A549 (cell line): ENCODE measurements at regions not wholly inside any gene's neighbourhood (a gene's known extent, or its start where the extent isn't known, plus 50 kb on each side); places are given as distances from the start of the nearest gene placed in this dataset.

Experiments used
- ATAC-seq, 2 experiments: fragments of 200-7000 bp in 1 of 2; fragments of >200 bp in 1 of 2; cut with Nextera tagmentation in 1 of 2; cut with Tn5 transposase in 1 of 2; 3 replicates each; pipeline versions ENCODE4 v1.8.0 to v1.9.1; 2018 to 2020; ENCODE audit warnings: mild to moderate bottlenecking in 1 of 2, moderate library complexity in 1 of 2
- CTCF ChIA-PET: fragments of 300-600 bp; sonication (Branson Sonifier 250); formaldehyde crosslinking; extraction: SDS; loops from one replicate; lab custom pipeline; 2021; ENCODE audit warnings: antibody characterized with exemption, inconsistent platforms; lab: Yijun Ruan, JAX
- POLR2A ChIA-PET: fragments of 350-600 bp; formaldehyde crosslinking; extraction: SDS; loops from one replicate; lab custom pipeline; 2021; ENCODE audit warnings: antibody characterized with exemption, inconsistent platforms; lab: Yijun Ruan, JAX
- DNase-seq, 2 experiments: peaks; one replicate each; pipeline versions ENCODE4 v3.0.0 to v3.0.0-alpha.2; 2011 to 2016; ENCODE audit warnings: low read depth in 1 of 2, low spot score in 1 of 2
- FAIRE-seq: peaks from 2 replicates; lab custom pipeline; 2011; peaks lifted over from hg19 to GRCh38; lab: Jason Lieb, UNC
- H3K27ac ChIP-seq, 2 experiments: fragments of >200 bp; sonication (Bioruptor Twin); formaldehyde crosslinking; 3 replicates each; pipeline ENCODE4 v1.5.1; 2016 to 2017
- H3K4me1 ChIP-seq: fragments of >200 bp; sonication (Bioruptor Twin); formaldehyde crosslinking; 3 replicates; pipeline ENCODE4 v1.6.1; 2016
- H3K4me2 ChIP-seq: fragments of >200 bp; sonication (Bioruptor Twin); formaldehyde crosslinking; 3 replicates; pipeline ENCODE4 v1.6.1; 2016
- H3K4me3 ChIP-seq: fragments of >200 bp; sonication (Bioruptor Twin); formaldehyde crosslinking; 3 replicates; pipeline ENCODE4 v1.5.1; 2016
- H3K9me3 ChIP-seq: fragments of >200 bp; sonication (Bioruptor Twin); formaldehyde crosslinking; 3 replicates; pipeline ENCODE4 v1.6.1; 2016
- ATOH8 ChIP-seq: fragments of 250-450 bp; sonication (Bioruptor Pico); IDR thresholded peaks from 2 replicates; pipeline ENCODE4 v1.5.0; 2020; ENCODE audit warnings: low read depth, mild to moderate bottlenecking, moderate library complexity
- CBX8 ChIP-seq: fragments of 200-600 bp; sonication (generic); IDR thresholded peaks from 2 replicates; pipeline ENCODE4 v1.6.1; 2016
- CEBPB ChIP-seq, 2 experiments: fragments of >200 bp in 1 of 2; sonication (Bioruptor Twin) in 1 of 2; formaldehyde crosslinking in 1 of 2; IDR thresholded peaks; 2 replicates each; pipeline ENCODE4 v1.6.1; 2012 to 2016
- CTCF ChIP-seq: fragments of >200 bp; sonication (Bioruptor Twin); formaldehyde crosslinking; IDR thresholded peaks from 3 replicates; pipeline ENCODE4 v1.5.1; 2016
- FOXS1 ChIP-seq: fragments of 250-450 bp; sonication (Bioruptor Pico); IDR thresholded peaks from 2 replicates; pipeline ENCODE4 v1.5.0; 2020; ENCODE audit warnings: mild to moderate bottlenecking, moderate library complexity
- HMGXB4 ChIP-seq: fragments of 250-450 bp; sonication (Bioruptor Pico); IDR thresholded peaks from 2 replicates; pipeline ENCODE4 v1.5.0; 2021; ENCODE audit warnings: mild to moderate bottlenecking, moderate library complexity, borderline replicate concordance
- HOXB13 ChIP-seq: fragments of 250-450 bp; sonication (Bioruptor Pico); IDR thresholded peaks from 2 replicates; pipeline ENCODE4 v1.5.0; 2020; ENCODE audit warnings: low read depth, mild to moderate bottlenecking, moderate library complexity
- HOXB5 ChIP-seq: fragments of 250-450 bp; sonication (Bioruptor Pico); IDR thresholded peaks from 2 replicates; pipeline ENCODE4 v1.5.0; 2020; ENCODE audit warnings: mild to moderate bottlenecking, moderate library complexity
- MAFK ChIP-seq: fragments of 450-650 bp; IDR thresholded peaks from 2 replicates; pipeline ENCODE4 v1.6.1; 2014; ENCODE audit not compliant: partially characterized antibody
- MAX ChIP-seq: IDR thresholded peaks from 2 replicates; pipeline ENCODE4 v1.6.1; 2012
- MAZ ChIP-seq: fragments of 150-350 bp; IDR thresholded peaks from 2 replicates; pipeline ENCODE4 v1.6.1; 2014; ENCODE audit warnings: antibody characterized with exemption, low read depth, low read length, borderline replicate concordance
- PBX3 ChIP-seq: IDR thresholded peaks from 2 replicates; pipeline ENCODE4 v1.6.1; 2012
- PHF8 ChIP-seq: fragments of 200-600 bp; sonication (generic); IDR thresholded peaks from 2 replicates; pipeline ENCODE4 v1.6.1; 2016; ENCODE audit warnings: low read depth, mild to moderate bottlenecking, antibody characterized with exemption, moderate library complexity, borderline replicate concordance
- RARB ChIP-seq: fragments of 250-450 bp; sonication (Bioruptor Pico); IDR thresholded peaks from 2 replicates; pipeline ENCODE4 v1.8.0; 2021; ENCODE audit warnings: mild to moderate bottlenecking, moderate library complexity
- REST ChIP-seq: fragments of 200-600 bp; sonication (generic); IDR thresholded peaks from 2 replicates; pipeline ENCODE4 v1.6.1; 2016; ENCODE audit warnings: antibody characterized with exemption, mild to moderate bottlenecking, moderate library complexity
- SREBF2 ChIP-seq: fragments of 450-650 bp; IDR thresholded peaks from 2 replicates; pipeline ENCODE4 v1.6.1; 2014; ENCODE audit warnings: mild to moderate bottlenecking, moderate library complexity
- TFCP2L1 ChIP-seq: fragments of 250-450 bp; sonication (Bioruptor Pico); IDR thresholded peaks from 2 replicates; pipeline ENCODE4 v1.5.0; 2021; ENCODE audit warnings: mild to moderate bottlenecking
- ZFP36 ChIP-seq: fragments of 450-650 bp; IDR thresholded peaks from 2 replicates; pipeline ENCODE4 v1.6.1; 2014; ENCODE audit warnings: borderline replicate concordance; ENCODE audit not compliant: partially characterized antibody
- WGBS: methylation state at CpG from one replicate; pipeline ENCODE4 v1.1.6; 2017; ENCODE audit errors: missing lambda C conversion rate; 5-methylcytosine and 5-hydroxymethylcytosine counted together

- DNase-seq, result no peak
- no peak overlapping the region for H3K4me3 ChIP-seq
- no peak for FAIRE-seq
- ChIA-PET POLR2A (no interaction called here), CTCF (no interaction called here)
- H3K4me1 ChIP-seq, result no peaks in the 10 kb centered on the region
- 2% methylated on average over 4 of the region's 4 CpGs for WGBS
- H3K9me3 ChIP-seq, result no peaks in the 10 kb centered on the region
- no peak overlapping the region for H3K27ac ChIP-seq
- no peak for ATAC-seq
- H3K4me2 ChIP-seq, result no peak overlapping the region
- TF ChIP-seq MAFK, result no peak
- TF ChIP-seq CEBPB (IDR thresholded peaks at IDR 0.05), result no peak
- TF ChIP-seq HOXB5 (CRISPR knock-in tag), result no peak
- TF ChIP-seq MAX, result no peak
- TF ChIP-seq TFCP2L1, result no peak
Measured at GRCh38 chr6:5871296-5871695, 135.4 kb downstream of the NRN1 start.

- Histone ChIP-seq H3K9me3 (no peaks in the 10 kb centered on the region), H3K4me3 (no peak overlapping the region), H3K27ac (no peak overlapping the region), H3K4me1 (no peaks in the 10 kb centered on the region), H3K4me2 (no peak overlapping the region)
- 32% methylated on average over 4 of the region's 4 CpGs for WGBS
- no peak for FAIRE-seq
- no peak for TF ChIP-seq SREBF2
- no peak for TF ChIP-seq PBX3
- TF ChIP-seq PHF8, result no peak
- TF ChIP-seq CTCF, result no peak
- no peak for TF ChIP-seq ATOH8
- TF ChIP-seq REST, result no peak
- no peak for TF ChIP-seq HOXB13 (CRISPR knock-in tag)
- TF ChIP-seq FOXS1, result no peak
- no peak for TF ChIP-seq ZFP36
- TF ChIP-seq MAZ, result no peak
- ATAC-seq, result no peak
- DNase-seq, result no peak
- ChIA-PET POLR2A (no interaction called here), CTCF (no interaction called here)
Measured at GRCh38 chr6:5869676-5870075, 137.0 kb downstream of the NRN1 start.

GRCh38 chr6:5869261-5869660 lies 137.5 kb downstream of the NRN1 start:
- Histone ChIP-seq H3K27ac (no peak overlapping the region), H3K4me1 (no peaks in the 10 kb centered on the region), H3K9me3 (no peaks in the 10 kb centered on the region), H3K4me3 (no peak overlapping the region), H3K4me2 (no peak overlapping the region)
- ATAC-seq (no peak), DNase-seq (no peak), FAIRE-seq (no peak)
- CTCF ChIA-PET, result no interaction called here
- POLR2A ChIA-PET, result no interaction called here
- TF ChIP-seq HOXB13 (CRISPR knock-in tag), result no peak
- TF ChIP-seq REST, result no peak
- no peak for TF ChIP-seq HMGXB4 (CRISPR knock-in tag)
- TF ChIP-seq SREBF2, result no peak
- TF ChIP-seq RARB (CRISPR knock-in tag), result no peak
- no peak for TF ChIP-seq CEBPB (IDR thresholded peaks at IDR 0.05)
- TF ChIP-seq CBX8, result no peak
- TF ChIP-seq MAX, result no peak
